OCI-LY7 (cell line): ENCODE measurements at regions not wholly inside any gene's neighbourhood (a gene's known extent, or its start where the extent isn't known, plus 50 kb on each side); places are given as distances from the start of the nearest gene placed in this dataset.

Experiments used
- CTCF ChIP-seq: fragments of 200-600 bp; sonication (generic); conservative IDR thresholded peaks from 2 replicates; pipeline ENCODE4 v1.5.1; 2014; ENCODE audit warnings: mild to moderate bottlenecking, antibody characterized with exemption, low read length, moderate library complexity, mixed read lengths
- EZH2phosphoT487 ChIP-seq: fragments of 200-600 bp; sonication (generic); IDR thresholded peaks from 2 replicates; pipeline ENCODE4 v1.6.1; 2018; ENCODE audit warnings: low read depth, borderline replicate concordance, mild to moderate bottlenecking, mixed run types, antibody characterized with exemption, low read length, moderate library complexity, mixed read lengths

- TF ChIP-seq CTCF (no peak), EZH2phosphoT487 (no peak)
Measured at GRCh38 chr12:87200289-87200979, 828.8 kb downstream of the C12orf50 start.
